HEK293 (cell line): ENCODE measurements at regions not wholly inside any gene's neighbourhood (a gene's known extent, or its start where the extent isn't known, plus 50 kb on each side); places are given as distances from the start of the nearest gene placed in this dataset.

Experiments
- CTCF ChIA-PET: fragments of 350-600 bp; formaldehyde crosslinking; extraction: SDS; loops from one replicate; lab custom pipeline; 2021; ENCODE audit warnings: antibody characterized with exemption; lab: Yijun Ruan, JAX
- POLR2A ChIA-PET: fragments of 300-600 bp; formaldehyde crosslinking; extraction: SDS; loops from one replicate; lab custom pipeline; 2020; ENCODE audit warnings: antibody characterized with exemption, inconsistent platforms; lab: Yijun Ruan, JAX
- H3K27ac ChIP-seq: fragments of 200-500 bp; sonication (Bioruptor generic); 2 replicates; pipeline ENCODE4 v1.5.1; 2014; ENCODE audit warnings: low read depth, low read length, control low read depth, inconsistent platforms; ENCODE audit errors: extremely low read depth
- H3K36me3 ChIP-seq, 2 experiments: fragments of 200-500 bp in 1 of 2; sonication (Bioruptor generic) in 1 of 2; 1 replicate in 1 of 2; 2 replicates in 1 of 2; pipeline ENCODE4 v1.5.1; 2014 to 2017; ENCODE audit warnings: inconsistent platforms in 2 of 2, low read length in 2 of 2; ENCODE audit not compliant: control insufficient read depth in 2 of 2, insufficient read depth in 1 of 2
- H3K4me1 ChIP-seq: fragments of 200-500 bp; sonication (Bioruptor generic); 2 replicates; pipeline ENCODE4 v1.5.1; 2014; ENCODE audit warnings: mild to moderate bottlenecking, low read length, inconsistent platforms; ENCODE audit not compliant: control insufficient read depth, insufficient read depth
- H3K4me3 ChIP-seq: 2 replicates; pipeline ENCODE4 v1.5.1; 2011; ENCODE audit warnings: low read depth, mild to moderate bottlenecking, control low read depth, low read length, moderate library complexity
- H3K9me3 ChIP-seq: fragments of 200-500 bp; sonication (Bioruptor generic); 2 replicates; pipeline ENCODE4 v1.5.1; 2014; ENCODE audit warnings: low read depth, low read length, inconsistent platforms; ENCODE audit not compliant: control insufficient read depth, insufficient read depth
- CTCF ChIP-seq: fragments of 450-650 bp; formaldehyde crosslinking; IDR thresholded peaks from 2 replicates; pipeline ENCODE4 v1.5.1; 2016; ENCODE audit warnings: missing biosample characterization, missing genetic modification characterization
- GLI4 ChIP-seq: fragments of 450-650 bp; formaldehyde crosslinking; IDR thresholded peaks from 2 replicates; pipeline ENCODE4 v1.5.1; 2016; ENCODE audit warnings: missing biosample characterization, missing genetic modification characterization
- KLF9 ChIP-seq: fragments of 450-650 bp; formaldehyde crosslinking; IDR thresholded peaks from 2 replicates; pipeline ENCODE4 v1.5.1; 2016; ENCODE audit warnings: missing biosample characterization, missing genetic modification characterization, low read depth
- PRDM6 ChIP-seq: fragments of 450-650 bp; formaldehyde crosslinking; IDR thresholded peaks from 2 replicates; pipeline ENCODE4 v1.5.1; 2017; ENCODE audit warnings: missing biosample characterization, missing genetic modification characterization
- ZBTB6 ChIP-seq: fragments of 450-650 bp; formaldehyde crosslinking; IDR thresholded peaks from 2 replicates; pipeline ENCODE4 v1.5.1; 2017; ENCODE audit warnings: missing biosample characterization, missing genetic modification characterization
- ZNF114 ChIP-seq: fragments of 450-650 bp; formaldehyde crosslinking; IDR thresholded peaks from 2 replicates; pipeline ENCODE4 v1.5.0; 2017; ENCODE audit warnings: missing biosample characterization, missing genetic modification characterization
- ZNF155 ChIP-seq: fragments of 450-650 bp; formaldehyde crosslinking; IDR thresholded peaks from 2 replicates; pipeline ENCODE4 v1.5.1; 2016; ENCODE audit warnings: missing biosample characterization, missing genetic modification characterization
- ZNF391 ChIP-seq: fragments of 450-650 bp; formaldehyde crosslinking; IDR thresholded peaks from 2 replicates; pipeline ENCODE4 v1.5.1; 2016; ENCODE audit warnings: low read depth, missing biosample characterization, missing genetic modification characterization, borderline replicate concordance
- ZNF416 ChIP-seq: fragments of 450-650 bp; formaldehyde crosslinking; IDR thresholded peaks from 2 replicates; pipeline ENCODE4 v1.5.1; 2016; ENCODE audit warnings: missing biosample characterization, missing genetic modification characterization
- ZNF423 ChIP-seq: fragments of 450-650 bp; formaldehyde crosslinking; IDR thresholded peaks from 2 replicates; pipeline ENCODE4 v1.5.1; 2016; ENCODE audit warnings: missing biosample characterization, missing genetic modification characterization
- ZNF449 ChIP-seq: fragments of 450-650 bp; formaldehyde crosslinking; IDR thresholded peaks from 2 replicates; pipeline ENCODE4 v1.5.1; 2017; ENCODE audit warnings: missing biosample characterization, mild to moderate bottlenecking, missing genetic modification characterization, moderate library complexity
- ZNF48 ChIP-seq: fragments of 450-650 bp; formaldehyde crosslinking; IDR thresholded peaks from 2 replicates; pipeline ENCODE4 v1.5.1; 2016; ENCODE audit warnings: missing biosample characterization, missing genetic modification characterization
- ZNF571 ChIP-seq: fragments of 450-650 bp; formaldehyde crosslinking; IDR thresholded peaks from 2 replicates; pipeline ENCODE4 v1.5.0; 2017; ENCODE audit warnings: missing biosample characterization, missing genetic modification characterization
- ZNF580 ChIP-seq: fragments of 450-650 bp; formaldehyde crosslinking; IDR thresholded peaks from 2 replicates; pipeline ENCODE4 v1.5.1; 2016; ENCODE audit warnings: missing biosample characterization, missing genetic modification characterization
- ZNF629 ChIP-seq: fragments of 450-650 bp; formaldehyde crosslinking; IDR thresholded peaks from 2 replicates; pipeline ENCODE4 v1.5.1; 2017; ENCODE audit warnings: missing biosample characterization, missing genetic modification characterization

GRCh38 chr1:172930142-172930541 is 120.6 kb downstream of the TNFSF18 start (continued):
- TF ChIP-seq ZNF629 = no peak
- TF ChIP-seq ZNF423 (tag by site-specific recombination) = no peak
- TF ChIP-seq CTCF (tag by site-specific recombination) = no peak
- no peak for TF ChIP-seq ZNF391 (tag by site-specific recombination)
- no peak for TF ChIP-seq ZNF580 (tag by site-specific recombination)

- no peaks in the 10 kb centered on the region for H3K36me3 ChIP-seq
- POLR2A ChIA-PET = no interaction called here
- no peaks in the 10 kb centered on the region for H3K4me1 ChIP-seq
- no peak overlapping the region for H3K4me3 ChIP-seq
- CTCF ChIA-PET = no interaction called here
- TF ChIP-seq ZNF155 (tag by site-specific recombination) (no peak), KLF9 (tag by site-specific recombination) (no peak), ZNF114 (tag by site-specific recombination) (no peak), PRDM6 (tag by site-specific recombination) (no peak), ZNF416 (tag by site-specific recombination) (no peak), ZNF571 (tag by site-specific recombination) (no peak)
- no peak overlapping the region for H3K27ac ChIP-seq
- H3K9me3 ChIP-seq = no peaks in the 10 kb centered on the region
Observed at GRCh38 chr1:172931340-172931739, 119.4 kb downstream of the TNFSF18 start.

GRCh38 chr1:172931761-172932160 is 119.0 kb downstream of the TNFSF18 start:
- no peak for TF ChIP-seq ZBTB6
- no peak for TF ChIP-seq ZNF48
- no peak for TF ChIP-seq ZNF449 (tag by site-specific recombination)
- TF ChIP-seq GLI4 (tag by site-specific recombination) = no peak
- TF ChIP-seq, all 188 proteins: peak for 0
- Histone ChIP-seq H3K36me3 (no peaks in the 10 kb centered on the region), H3K9me3 (no peaks in the 10 kb centered on the region), H3K4me1 (no peaks in the 10 kb centered on the region), H3K27ac (no peak overlapping the region), H3K4me3 (no peak overlapping the region)
- CTCF ChIA-PET = no interaction called here
- POLR2A ChIA-PET = no interaction called here
